ENCODE measurements at regions not wholly inside any gene's neighbourhood (a gene's known extent, or its start where the extent isn't known, plus 50 kb on each side); places are given as distances from the start of the nearest gene placed in this dataset.

GRCh38 chr18:4836141-4836540, 360.9 kb downstream of the AKAIN1 start:
- Histone ChIP-seq H3K4me1 (ENCODE audit: control insufficient read depth in 1 of 2, insufficient read depth in 2 of 2, low read length in 2 of 2) (no peaks in the 10 kb centered on the region), H3K4me3 (ENCODE audit: low read depth in 1 of 2, low read length in 2 of 2) (no peak overlapping the region), H3K27me3 (ENCODE audit: control insufficient read depth in 1 of 2, insufficient read depth in 2 of 2, low read length in 2 of 2) (no peaks in the 10 kb centered on the region), H3K9ac (ENCODE audit: low read depth in 1 of 2, low read length in 2 of 2) (no peak overlapping the region), H3K27ac (ENCODE audit: low read depth, low read length) (no peak overlapping the region), H3K36me3 (ENCODE audit: control insufficient read depth in 1 of 2, insufficient read depth in 2 of 2, low read length in 2 of 2) (no peaks in the 10 kb centered on the region), H3K9me3 (ENCODE audit: control insufficient read depth in 1 of 2, low read length in 2 of 2) (peaks cover 6 to 13% of the 10 kb centered on the region in 2 donors)

- H3K27me3 ChIP-seq (ENCODE audit: control insufficient read depth in 1 of 2, insufficient read depth in 2 of 2, low read length in 2 of 2) = no peaks in the 10 kb centered on the region
- peaks cover 6 to 10% of the 10 kb centered on the region in 2 donors for H3K9me3 ChIP-seq (ENCODE audit: control insufficient read depth in 1 of 2, low read length in 2 of 2)
- no peak overlapping the region for H3K27ac ChIP-seq (ENCODE audit: low read depth, low read length)
- H3K36me3 ChIP-seq (ENCODE audit: control insufficient read depth in 1 of 2, insufficient read depth in 2 of 2, low read length in 2 of 2) = no peaks in the 10 kb centered on the region
- H3K4me1 ChIP-seq (ENCODE audit: control insufficient read depth in 1 of 2, insufficient read depth in 2 of 2, low read length in 2 of 2) = no peaks in the 10 kb centered on the region
- no peak overlapping the region for H3K4me3 ChIP-seq (ENCODE audit: low read depth in 1 of 2, low read length in 2 of 2)
- no peak overlapping the region for H3K9ac ChIP-seq (ENCODE audit: low read depth in 1 of 2, low read length in 2 of 2)
These were observed 365.2 kb downstream of the AKAIN1 start for GRCh38 chr18:4831791-4832375.

GRCh38 chr18:4831127-4831526, 365.9 kb downstream of the AKAIN1 start:
- Histone ChIP-seq H3K27me3 (ENCODE audit: control insufficient read depth in 1 of 2, insufficient read depth in 2 of 2, low read length in 2 of 2) (no peaks in the 10 kb centered on the region), H3K9me3 (ENCODE audit: control insufficient read depth in 1 of 2, low read length in 2 of 2) (peaks cover 7 to 13% of the 10 kb centered on the region in 2 donors), H3K9ac (ENCODE audit: low read depth in 1 of 2, low read length in 2 of 2) (no peak overlapping the region)

GRCh38 chr18:4823091-4823490, 368.0 kb upstream of the DLGAP1 start:
- no peak overlapping the region for H3K4me3 ChIP-seq (ENCODE audit: low read depth in 1 of 2, low read length in 2 of 2)
- H3K27ac ChIP-seq (ENCODE audit: low read depth, low read length) = no peak overlapping the region
- no peaks in the 10 kb centered on the region for H3K36me3 ChIP-seq (ENCODE audit: control insufficient read depth in 1 of 2, insufficient read depth in 2 of 2, low read length in 2 of 2)
- no peaks in the 10 kb centered on the region for H3K4me1 ChIP-seq (ENCODE audit: control insufficient read depth in 1 of 2, insufficient read depth in 2 of 2, low read length in 2 of 2)
- no peaks in the 10 kb centered on the region for H3K27me3 ChIP-seq (ENCODE audit: control insufficient read depth in 1 of 2, insufficient read depth in 2 of 2, low read length in 2 of 2)
- H3K9ac ChIP-seq (ENCODE audit: low read depth in 1 of 2, low read length in 2 of 2) = no peak overlapping the region
- peaks cover 11 to 29% of the 10 kb centered on the region in 2 donors for H3K9me3 ChIP-seq (ENCODE audit: control insufficient read depth in 1 of 2, low read length in 2 of 2)

More at GRCh38 chr18:4831127-4831526, 365.9 kb downstream of the AKAIN1 start:
- H3K36me3 ChIP-seq (ENCODE audit: control insufficient read depth in 1 of 2, insufficient read depth in 2 of 2, low read length in 2 of 2) = no peaks in the 10 kb centered on the region
- no peaks in the 10 kb centered on the region for H3K4me1 ChIP-seq (ENCODE audit: control insufficient read depth in 1 of 2, insufficient read depth in 2 of 2, low read length in 2 of 2)
- no peak overlapping the region for H3K4me3 ChIP-seq (ENCODE audit: low read depth in 1 of 2, low read length in 2 of 2)
- no peak overlapping the region for H3K27ac ChIP-seq (ENCODE audit: low read depth, low read length)

- H3K27ac ChIP-seq (ENCODE audit: low read depth, low read length) = no peak overlapping the region
- no peaks in the 10 kb centered on the region for H3K36me3 ChIP-seq (ENCODE audit: control insufficient read depth in 1 of 2, insufficient read depth in 2 of 2, low read length in 2 of 2)
- no peaks in the 10 kb centered on the region for H3K4me1 ChIP-seq (ENCODE audit: control insufficient read depth in 1 of 2, insufficient read depth in 2 of 2, low read length in 2 of 2)
- H3K9me3 ChIP-seq (ENCODE audit: control insufficient read depth in 1 of 2, low read length in 2 of 2) = peaks cover 14 to 29% of the 10 kb centered on the region in 2 donors
- H3K9ac ChIP-seq (ENCODE audit: low read depth in 1 of 2, low read length in 2 of 2) = no peak overlapping the region
- no peaks in the 10 kb centered on the region for H3K27me3 ChIP-seq (ENCODE audit: control insufficient read depth in 1 of 2, insufficient read depth in 2 of 2, low read length in 2 of 2)
- H3K4me3 ChIP-seq (ENCODE audit: low read depth in 1 of 2, low read length in 2 of 2) = no peak overlapping the region
These were observed 366.7 kb upstream of the DLGAP1 start for GRCh38 chr18:4821801-4822200.

GRCh38 chr18:4817665-4818064, 362.6 kb upstream of the DLGAP1 start:
- Histone ChIP-seq H3K36me3 (ENCODE audit: control insufficient read depth in 1 of 2, insufficient read depth in 2 of 2, low read length in 2 of 2) (no peaks in the 10 kb centered on the region), H3K27ac (ENCODE audit: low read depth, low read length) (no peak overlapping the region), H3K4me1 (ENCODE audit: control insufficient read depth in 1 of 2, insufficient read depth in 2 of 2, low read length in 2 of 2) (no peaks in the 10 kb centered on the region), H3K9ac (ENCODE audit: low read depth in 1 of 2, low read length in 2 of 2) (no peak overlapping the region), H3K9me3 (ENCODE audit: control insufficient read depth in 1 of 2, low read length in 2 of 2) (peaks cover 7 to 8% of the 10 kb centered on the region in 2 donors), H3K4me3 (ENCODE audit: low read depth in 1 of 2, low read length in 2 of 2) (no peak overlapping the region), H3K27me3 (ENCODE audit: control insufficient read depth in 1 of 2, insufficient read depth in 2 of 2, low read length in 2 of 2) (no peaks in the 10 kb centered on the region)

GRCh38 chr18:4813708-4814107, 358.6 kb upstream of the DLGAP1 start:
- no peaks in the 10 kb centered on the region for H3K27me3 ChIP-seq (ENCODE audit: control insufficient read depth in 1 of 2, insufficient read depth in 2 of 2, low read length in 2 of 2)
- H3K36me3 ChIP-seq (ENCODE audit: control insufficient read depth in 1 of 2, insufficient read depth in 2 of 2, low read length in 2 of 2) = no peaks in the 10 kb centered on the region

GRCh38 chr18:4808891-4809290, 353.8 kb upstream of the DLGAP1 start:
- H3K27ac ChIP-seq (ENCODE audit: low read depth, low read length) = no peak overlapping the region
- H3K9ac ChIP-seq (ENCODE audit: low read depth in 1 of 2, low read length in 2 of 2) = no peak overlapping the region
- H3K36me3 ChIP-seq (ENCODE audit: control insufficient read depth in 1 of 2, insufficient read depth in 2 of 2, low read length in 2 of 2) = no peaks in the 10 kb centered on the region
- no peaks in the 10 kb centered on the region for H3K27me3 ChIP-seq (ENCODE audit: control insufficient read depth in 1 of 2, insufficient read depth in 2 of 2, low read length in 2 of 2)
- peaks cover 0 to 30% of the 10 kb centered on the region in 2 donors for H3K9me3 ChIP-seq (ENCODE audit: control insufficient read depth in 1 of 2, low read length in 2 of 2)
- H3K4me3 ChIP-seq (ENCODE audit: low read depth in 1 of 2, low read length in 2 of 2) = no peak overlapping the region
- H3K4me1 ChIP-seq (ENCODE audit: control insufficient read depth in 1 of 2, insufficient read depth in 2 of 2, low read length in 2 of 2) = no peaks in the 10 kb centered on the region

More at GRCh38 chr18:4813708-4814107, 358.6 kb upstream of the DLGAP1 start:
- peaks cover 7 to 22% of the 10 kb centered on the region in 2 donors for H3K9me3 ChIP-seq (ENCODE audit: control insufficient read depth in 1 of 2, low read length in 2 of 2)
- H3K27ac ChIP-seq (ENCODE audit: low read depth, low read length) = no peak overlapping the region
- no peaks in the 10 kb centered on the region for H3K4me1 ChIP-seq (ENCODE audit: control insufficient read depth in 1 of 2, insufficient read depth in 2 of 2, low read length in 2 of 2)
- no peak overlapping the region for H3K4me3 ChIP-seq (ENCODE audit: low read depth in 1 of 2, low read length in 2 of 2)
- H3K9ac ChIP-seq (ENCODE audit: low read depth in 1 of 2, low read length in 2 of 2) = no peak overlapping the region

GRCh38 chr18:4807604-4808293, 352.6 kb upstream of the DLGAP1 start:
- no peaks in the 10 kb centered on the region for H3K4me1 ChIP-seq (ENCODE audit: control insufficient read depth in 1 of 2, insufficient read depth in 2 of 2, low read length in 2 of 2)
- no peak overlapping the region for H3K9ac ChIP-seq (ENCODE audit: low read depth in 1 of 2, low read length in 2 of 2)
- no peaks in the 10 kb centered on the region for H3K36me3 ChIP-seq (ENCODE audit: control insufficient read depth in 1 of 2, insufficient read depth in 2 of 2, low read length in 2 of 2)
- H3K4me3 ChIP-seq (ENCODE audit: low read depth in 1 of 2, low read length in 2 of 2) = no peak overlapping the region
- H3K27ac ChIP-seq (ENCODE audit: low read depth, low read length) = no peak overlapping the region
- peaks cover 5 to 37% of the 10 kb centered on the region in 2 donors for H3K9me3 ChIP-seq (ENCODE audit: control insufficient read depth in 1 of 2, low read length in 2 of 2)
- no peaks in the 10 kb centered on the region for H3K27me3 ChIP-seq (ENCODE audit: control insufficient read depth in 1 of 2, insufficient read depth in 2 of 2, low read length in 2 of 2)

- Histone ChIP-seq H3K27ac (ENCODE audit: low read depth, low read length) (no peak overlapping the region), H3K4me3 (ENCODE audit: low read depth in 1 of 2, low read length in 2 of 2) (no peak overlapping the region), H3K9ac (ENCODE audit: low read depth in 1 of 2, low read length in 2 of 2) (no peak overlapping the region), H3K36me3 (ENCODE audit: control insufficient read depth in 1 of 2, insufficient read depth in 2 of 2, low read length in 2 of 2) (no peaks in the 10 kb centered on the region), H3K9me3 (ENCODE audit: control insufficient read depth in 1 of 2, low read length in 2 of 2) (peaks cover 9 to 43% of the 10 kb centered on the region in 2 donors), H3K4me1 (ENCODE audit: control insufficient read depth in 1 of 2, insufficient read depth in 2 of 2, low read length in 2 of 2) (no peaks in the 10 kb centered on the region), H3K27me3 (ENCODE audit: control insufficient read depth in 1 of 2, insufficient read depth in 2 of 2, low read length in 2 of 2) (no peaks in the 10 kb centered on the region)
These were observed 351.2 kb upstream of the DLGAP1 start for GRCh38 chr18:4806331-4806730.

All from duodenal mucosa (tissue), 2 donors.